ENCODE measurements at regions not wholly inside any gene's neighbourhood (a gene's known extent, or its start where the extent isn't known, plus 50 kb on each side); places are given as distances from the start of the nearest gene placed in this dataset.

GRCh38 chr17:14545156-14545906 is 244.4 kb downstream of the HS3ST3B1 start (continued):
- TF ChIP-seq ERF (CRISPR knock-in tag; IDR thresholded peaks at IDR 0.05) = no peak
- no peak for TF ChIP-seq THRA (CRISPR knock-in tag; IDR thresholded peaks at IDR 0.05; ENCODE audit: borderline replicate concordance)
- no peak for TF ChIP-seq LBX2 (CRISPR knock-in tag; IDR thresholded peaks at IDR 0.05; ENCODE audit: borderline replicate concordance)
- no peak for TF ChIP-seq MAFF (IDR thresholded peaks at IDR 0.05; ENCODE audit: low read depth, low read length)

- Histone ChIP-seq H3K4me3 (replicated peaks in 1 of 3; ENCODE audit: insufficient read depth in 1 of 3, low read depth in 2 of 3, low read length in 3 of 3) (no peak overlapping the region), H3K27ac (ENCODE audit: extremely low read length, insufficient read depth, low read length) (no peak overlapping the region), H3K27me3 (ENCODE audit: control insufficient read depth in 1 of 2, insufficient read depth in 2 of 2, low read length in 2 of 2) (no peaks in the 10 kb centered on the region), H3K4me2 (ENCODE audit: low read depth, low read length) (no peak overlapping the region), H3K9me3 (ENCODE audit: low read length) (no peaks in the 10 kb centered on the region), H2AFZ (ENCODE audit: low read length) (no peak overlapping the region), H3K79me2 (ENCODE audit: insufficient read depth, low read length) (no peaks in the 10 kb centered on the region), H4K20me1 (ENCODE audit: insufficient read depth, low read length) (no peaks in the 10 kb centered on the region), H3K36me3 (replicated peaks in 1 of 2; ENCODE audit: control insufficient read depth in 1 of 2, insufficient read depth in 2 of 2, low read length in 2 of 2) (peaks cover 0 to 3% of the 10 kb centered on the region in 2 experiments; a peak in 2 of 5 replicates), H3K4me1 (ENCODE audit: insufficient read depth, low read length) (peaks cover 9% of the 10 kb centered on the region; the same call in 1 of the 2 replicates), H3K9ac (ENCODE audit: insufficient read depth, low read depth, low read length) (no peak overlapping the region)
- intact Hi-C loops (cut with micrococcal nuclease; ENCODE audit: unreplicated experiment) = no loop called here
- ChIA-PET CTCF (ENCODE audit: low intra/inter-chr PET ratio, low total read pairs) (no interaction called here), POLR2A (no interaction called here)
- TF ChIP-seq HNRNPK (IDR thresholded peaks at IDR 0.05; ENCODE audit: low read depth, low read length, poor library complexity, severe bottlenecking) = peak; percentile 62
- TF ChIP-seq ZNF281 (CRISPR knock-in tag; IDR thresholded peaks at IDR 0.05; ENCODE audit: borderline replicate concordance) = no peak
- 0 out of 2 replicates have a peak, but pooled peaks have one; percentile 78 for TF ChIP-seq PCBP1 (IDR thresholded peaks at IDR 0.05; ENCODE audit: borderline replicate concordance, low read depth, low read length)
- TF ChIP-seq POGK (CRISPR knock-in tag; conservative IDR thresholded peaks at IDR 0.05) = no peak
- no peak for TF ChIP-seq ZNF10 (CRISPR knock-in tag; IDR thresholded peaks at IDR 0.05; ENCODE audit: borderline replicate concordance, low read depth)
- TF ChIP-seq NFE2 (CRISPR knock-in tag; IDR thresholded peaks at IDR 0.05) = no peak
- peak; percentile 33 for TF ChIP-seq PCBP2 (optimal IDR thresholded peaks at IDR 0.05; ENCODE audit: low read depth, low read length, poor library complexity, severe bottlenecking)
- in situ Hi-C loops (cut with HindIII; ENCODE audit: extremely low pct_ligation_motif_present, low pct_unique_long_range_greater_than_20kb) = no loop called here
- WGBS (ENCODE audit: low lambda C conversion rate) = 97% methylated on average over 2 of the region's 2 CpGs
- ATAC-seq (no peak), FAIRE-seq (no peak), DNase-seq (ENCODE audit: low spot score) (no peak)
- no TSS peak for BruUV-seq (replicated peaks)
Measured at GRCh38 chr17:14541714-14542113, 240.8 kb downstream of the HS3ST3B1 start.

All from HepG2 (cell line).